HCT116 (cell line): ENCODE measurements at regions not wholly inside any gene's neighbourhood (a gene's known extent, or its start where the extent isn't known, plus 50 kb on each side); places are given as distances from the start of the nearest gene placed in this dataset.

Experiments
- CTCF ChIP-seq, 3 experiments: fragments of 200-600 bp in 1 of 3; sonication (generic) in 1 of 3; IDR thresholded peaks in 2 of 3; conservative IDR thresholded peaks in 1 of 3; 2 replicates each; pipeline ENCODE4 v1.5.1; 2012 to 2017; ENCODE audit warnings: low read depth in 2 of 3, low read length in 2 of 3, antibody characterized with exemption in 1 of 3, borderline replicate concordance in 1 of 3, control low read depth in 1 of 3, mild to moderate bottlenecking in 1 of 3, mixed read lengths in 1 of 3, mixed run types in 1 of 3, moderate library complexity in 1 of 3; ENCODE audit not compliant: insufficient read depth in 1 of 3
- EZH2 ChIP-seq: fragments of 200-600 bp; sonication (generic); IDR thresholded peaks from 2 replicates; pipeline ENCODE4 v1.6.1; 2017; ENCODE audit warnings: antibody characterized with exemption, mixed run types
- POLR2A ChIP-seq: IDR thresholded peaks from 2 replicates; pipeline ENCODE4 v1.7.0; 2011; ENCODE audit warnings: borderline replicate concordance; ENCODE audit not compliant: insufficient read depth, insufficient read length; ENCODE audit errors: extremely low read depth
- POLR2AphosphoS5 ChIP-seq: IDR thresholded peaks from 2 replicates; pipeline ENCODE4 v1.6.1; 2011; ENCODE audit warnings: mild to moderate bottlenecking, low read depth, low read length, moderate library complexity
- SIN3A ChIP-seq: IDR thresholded peaks from 2 replicates; pipeline ENCODE4 v1.6.1; 2012; ENCODE audit warnings: low read depth
- SRF ChIP-seq: IDR thresholded peaks from 2 replicates; pipeline ENCODE4 v1.6.1; 2012; ENCODE audit warnings: low read depth
- TCF7L2 ChIP-seq: IDR thresholded peaks from 2 replicates; pipeline ENCODE4 v1.7.0; 2011; ENCODE audit warnings: borderline replicate concordance, inconsistent platforms; ENCODE audit not compliant: insufficient read depth, insufficient read length; ENCODE audit errors: extremely low read depth
- YY1 ChIP-seq: IDR thresholded peaks from 2 replicates; pipeline ENCODE4 v1.6.1; 2011; ENCODE audit warnings: low read length, low read depth, moderate library complexity, mild to moderate bottlenecking; ENCODE audit not compliant: insufficient replicate concordance; ENCODE audit errors: extremely low read depth
- ZFX ChIP-seq: fragments of 450-650 bp; IDR thresholded peaks from 2 replicates; pipeline ENCODE4 v1.6.1; 2017
- ZNF274 ChIP-seq: fragments of 200-500 bp; sonication (Bioruptor generic); IDR thresholded peaks from 2 replicates; pipeline ENCODE4 v1.6.1; 2014; ENCODE audit warnings: mild to moderate bottlenecking, low read depth, low read length, inconsistent platforms

GRCh38 chr5:138666226-138666742, 86.9 kb upstream of the CTNNA1 start:
- no peak for TF ChIP-seq CTCF (IDR thresholded peaks at IDR 0.05 in 2 of 3, conservative IDR thresholded peaks at IDR 0.05 in 1 of 3; ENCODE audit: borderline replicate concordance in 1 of 3, insufficient read depth in 1 of 3, low read depth in 2 of 3, low read length in 2 of 3)
- no peak for TF ChIP-seq POLR2A
- TF ChIP-seq TCF7L2 = no peak
- TF ChIP-seq POLR2AphosphoS5 = no peak
- TF ChIP-seq EZH2 = no peak
- TF ChIP-seq SRF = no peak
- no peak for TF ChIP-seq ZNF274
- no peak for TF ChIP-seq SIN3A
- no peak for TF ChIP-seq ZFX
- no peak for TF ChIP-seq YY1
